ENCODE measurements at regions not wholly inside any gene's neighbourhood (a gene's known extent, or its start where the extent isn't known, plus 50 kb on each side); places are given as distances from the start of the nearest gene placed in this dataset.

DNA sequence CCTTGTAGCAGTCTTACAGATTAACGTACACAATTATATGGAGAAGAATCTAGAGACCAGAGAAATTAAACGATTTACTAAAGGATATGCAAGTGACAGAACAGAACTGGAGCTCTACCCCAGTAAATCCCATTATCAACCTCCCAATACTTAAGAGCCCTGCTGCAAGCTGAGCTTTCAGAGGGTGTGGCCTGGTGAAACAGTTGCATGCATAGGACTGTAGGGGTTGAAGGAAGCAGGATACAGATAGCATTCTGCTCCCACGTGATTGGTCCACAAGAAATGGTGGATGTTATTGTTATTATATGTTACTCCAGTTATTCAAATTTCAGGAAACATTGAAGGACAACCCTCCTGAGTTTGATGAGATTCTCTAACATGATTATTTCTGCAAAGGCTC lies 210.8 kb upstream of the THUMPD2 start:
- TF ChIP-seq, protein P1, sequence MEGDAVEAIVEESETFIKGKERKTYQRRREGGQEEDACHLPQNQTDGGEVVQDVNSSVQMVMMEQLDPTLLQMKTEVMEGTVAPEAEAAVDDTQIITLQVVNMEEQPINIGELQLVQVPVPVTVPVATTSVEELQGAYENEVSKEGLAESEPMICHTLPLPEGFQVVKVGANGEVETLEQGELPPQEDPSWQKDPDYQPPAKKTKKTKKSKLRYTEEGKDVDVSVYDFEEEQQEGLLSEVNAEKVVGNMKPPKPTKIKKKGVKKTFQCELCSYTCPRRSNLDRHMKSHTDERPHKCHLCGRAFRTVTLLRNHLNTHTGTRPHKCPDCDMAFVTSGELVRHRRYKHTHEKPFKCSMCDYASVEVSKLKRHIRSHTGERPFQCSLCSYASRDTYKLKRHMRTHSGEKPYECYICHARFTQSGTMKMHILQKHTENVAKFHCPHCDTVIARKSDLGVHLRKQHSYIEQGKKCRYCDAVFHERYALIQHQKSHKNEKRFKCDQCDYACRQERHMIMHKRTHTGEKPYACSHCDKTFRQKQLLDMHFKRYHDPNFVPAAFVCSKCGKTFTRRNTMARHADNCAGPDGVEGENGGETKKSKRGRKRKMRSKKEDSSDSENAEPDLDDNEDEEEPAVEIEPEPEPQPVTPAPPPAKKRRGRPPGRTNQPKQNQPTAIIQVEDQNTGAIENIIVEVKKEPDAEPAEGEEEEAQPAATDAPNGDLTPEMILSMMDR (IDR thresholded peaks at IDR 0.05): no peak
- TF ChIP-seq POLR2A (IDR thresholded peaks at IDR 0.05): no peak
